ENCODE measurements at regions not wholly inside any gene's neighbourhood (a gene's known extent, or its start where the extent isn't known, plus 50 kb on each side); places are given as distances from the start of the nearest gene placed in this dataset.

- TF ChIP-seq CTCF (IDR thresholded peaks at IDR 0.05) (no peak), POLR2A (IDR thresholded peaks at IDR 0.05) (no peak), EP300 (IDR thresholded peaks at IDR 0.05) (no peak), POLR2AphosphoS5 (IDR thresholded peaks at IDR 0.05) (no peak)
These were observed 165.2 kb downstream of the PTEN start for GRCh38 chr10:88028654-88029053.
